Spleen (tissue), 7 donors: ENCODE measurements at regions not wholly inside any gene's neighbourhood (a gene's known extent, or its start where the extent isn't known, plus 50 kb on each side); places are given as distances from the start of the nearest gene placed in this dataset.

Experiments
- POLR2A ChIP-seq, 3 donors: fragments of 450-650 bp; IDR thresholded peaks; one replicate each; pipeline ENCODE4 v1.5.1; 2017; ENCODE audit warnings: antibody characterized with exemption in 3 of 3, mild to moderate bottlenecking in 1 of 3
- POLR2AphosphoS5 ChIP-seq, 3 donors: sonication (generic); formaldehyde crosslinking; IDR thresholded peaks; one replicate each; pipeline ENCODE4 v1.5.1; 2017; ENCODE audit warnings: antibody characterized with exemption in 3 of 3
- TF ChIP-seq, protein P1 (sequence below), 11 experiments: fragments of 200-600 bp in 7 of 11; fragments of 450-650 bp in 4 of 11; sonication (generic) in 4 of 11; IDR thresholded peaks in 8 of 11; conservative IDR thresholded peaks in 3 of 11; 1 replicate in 7 of 11; 2 replicates in 4 of 11; pipeline versions ENCODE4 v1.4.0 to v1.8.0; 2016 to 2021; ENCODE audit warnings: antibody characterized with exemption in 11 of 11, inconsistent platforms in 4 of 11, mild to moderate bottlenecking in 1 of 11
- donor health status: DM: no; HTN: no; CAD: no; lungs with moderate emphysema.
- donor health status: DM: no; HTN: no; CAD: no.
- donor health status: DM: no; HTN: no; CAD: no.

DNA sequence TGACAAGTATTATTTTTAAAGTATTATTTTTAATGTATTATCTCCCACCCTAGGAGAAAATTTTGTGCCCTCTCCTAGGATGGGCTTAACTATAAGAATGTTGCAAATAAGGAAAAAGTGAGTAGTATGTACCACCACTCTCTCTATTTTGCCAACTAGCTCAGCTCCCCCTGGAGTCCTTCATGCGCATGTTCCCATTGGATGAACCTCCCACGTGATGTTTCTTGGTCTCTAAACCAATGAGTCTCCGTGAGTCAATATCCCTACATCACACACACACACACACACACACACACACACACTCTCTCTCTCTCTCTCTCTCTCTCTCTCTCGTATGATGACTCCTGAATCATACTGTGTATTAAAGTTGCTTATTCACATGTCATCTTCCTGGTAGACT is 129.7 kb upstream of the ZFP42 start:
- TF ChIP-seq, protein P1, sequence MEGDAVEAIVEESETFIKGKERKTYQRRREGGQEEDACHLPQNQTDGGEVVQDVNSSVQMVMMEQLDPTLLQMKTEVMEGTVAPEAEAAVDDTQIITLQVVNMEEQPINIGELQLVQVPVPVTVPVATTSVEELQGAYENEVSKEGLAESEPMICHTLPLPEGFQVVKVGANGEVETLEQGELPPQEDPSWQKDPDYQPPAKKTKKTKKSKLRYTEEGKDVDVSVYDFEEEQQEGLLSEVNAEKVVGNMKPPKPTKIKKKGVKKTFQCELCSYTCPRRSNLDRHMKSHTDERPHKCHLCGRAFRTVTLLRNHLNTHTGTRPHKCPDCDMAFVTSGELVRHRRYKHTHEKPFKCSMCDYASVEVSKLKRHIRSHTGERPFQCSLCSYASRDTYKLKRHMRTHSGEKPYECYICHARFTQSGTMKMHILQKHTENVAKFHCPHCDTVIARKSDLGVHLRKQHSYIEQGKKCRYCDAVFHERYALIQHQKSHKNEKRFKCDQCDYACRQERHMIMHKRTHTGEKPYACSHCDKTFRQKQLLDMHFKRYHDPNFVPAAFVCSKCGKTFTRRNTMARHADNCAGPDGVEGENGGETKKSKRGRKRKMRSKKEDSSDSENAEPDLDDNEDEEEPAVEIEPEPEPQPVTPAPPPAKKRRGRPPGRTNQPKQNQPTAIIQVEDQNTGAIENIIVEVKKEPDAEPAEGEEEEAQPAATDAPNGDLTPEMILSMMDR (IDR thresholded peaks at IDR 0.05 in 8 of 11, conservative IDR thresholded peaks at IDR 0.05 in 3 of 11): no peak
- TF ChIP-seq POLR2A (IDR thresholded peaks at IDR 0.05) (no peak), POLR2AphosphoS5 (IDR thresholded peaks at IDR 0.05) (no peak)
